ENCODE measurements at regions not wholly inside any gene's neighbourhood (a gene's known extent, or its start where the extent isn't known, plus 50 kb on each side); places are given as distances from the start of the nearest gene placed in this dataset.

- TF ChIP-seq CTCF (IDR thresholded peaks at IDR 0.05) (no peak), POLR2A (IDR thresholded peaks at IDR 0.05) (no peak)
Measured at GRCh38 chr2:228614741-228615140, 433.3 kb upstream of the SPHKAP start.

Measured in right lobe of liver (tissue), 4 donors.